ENCODE measurements at regions not wholly inside any gene's neighbourhood (a gene's known extent, or its start where the extent isn't known, plus 50 kb on each side); places are given as distances from the start of the nearest gene placed in this dataset.
"Not testable (repeated sequence)": the region's sequence is repeated elsewhere in the genome, so short reads cannot be mapped to it uniquely, and the experiment has no call there.

GRCh38 chr7:131845573-131846314, 289.3 kb upstream of the PODXL start:
- DNase-seq: no peak

- no peak for DNase-seq
Measured at GRCh38 chr7:131844369-131844768, 287.9 kb upstream of the PODXL start.

GRCh38 chr7:131843898-131844331, 287.5 kb upstream of the PODXL start:
- DNase-seq: no peak

GRCh38 chr7:131839967-131840690, 283.7 kb upstream of the PODXL start:
- DNase-seq: no peak

GRCh38 chr7:131836733-131837132, 280.3 kb upstream of the PODXL start:
- DNase-seq: no peak

GRCh38 chr7:131835141-131835540, 278.7 kb upstream of the PODXL start:
- DNase-seq: no peak

- DNase-seq: no peak
Measured at GRCh38 chr7:131830681-131831080, 274.3 kb upstream of the PODXL start.

GRCh38 chr7:131829947-131830558, 273.6 kb upstream of the PODXL start:
- no peak for DNase-seq

- no peak for DNase-seq
Measured at GRCh38 chr7:131827421-131827820, 271.0 kb upstream of the PODXL start.

GRCh38 chr7:131826960-131827359, 270.5 kb upstream of the PODXL start:
- no peak for DNase-seq

GRCh38 chr7:131823961-131824440, 267.6 kb upstream of the PODXL start:
- not testable (repeated sequence) for DNase-seq

- no peak for DNase-seq
Measured at GRCh38 chr7:131819891-131820290, 263.5 kb upstream of the PODXL start.

- DNase-seq: no peak
Measured at GRCh38 chr7:131816391-131817007, 260.1 kb upstream of the PODXL start.

- no peak for DNase-seq
Measured at GRCh38 chr7:131808736-131809135, 252.3 kb upstream of the PODXL start.

- DNase-seq: not testable (repeated sequence)
Measured at GRCh38 chr7:131808156-131808555, 251.7 kb upstream of the PODXL start.

- no peak for DNase-seq
Measured at GRCh38 chr7:131803816-131804215, 247.4 kb upstream of the PODXL start.

- DNase-seq: no peak
Measured at GRCh38 chr7:131802195-131802864, 245.9 kb upstream of the PODXL start.

- no peak for DNase-seq
Measured at GRCh38 chr7:131800531-131800930, 244.1 kb upstream of the PODXL start.

- DNase-seq: no peak
Measured at GRCh38 chr7:131800008-131800407, 243.6 kb upstream of the PODXL start.

- no peak for DNase-seq
Measured at GRCh38 chr7:131797841-131798240, 241.4 kb upstream of the PODXL start.

GRCh38 chr7:131795400-131795799, 239.0 kb upstream of the PODXL start:
- no peak for DNase-seq

- no peak for DNase-seq
Measured at GRCh38 chr7:131792311-131792710, 235.9 kb upstream of the PODXL start.

- no peak for DNase-seq
Measured at GRCh38 chr7:131787101-131787500, 230.7 kb upstream of the PODXL start.
